ENCODE measurements at regions not wholly inside any gene's neighbourhood (a gene's known extent, or its start where the extent isn't known, plus 50 kb on each side); places are given as distances from the start of the nearest gene placed in this dataset.
A peak's percentile ranks its signal among the peaks of the same experiment; 100 is the strongest.
"Not testable (repeated sequence)": the region's sequence is repeated elsewhere in the genome, so short reads cannot be mapped to it uniquely, and the experiment has no call there.

- Mint-ChIP-seq H3K4me3 (no peak overlapping the region), H3K36me3 (no peaks in the 10 kb centered on the region), H3K4me1 (no peaks in the 10 kb centered on the region), H3K9me3 (no peaks in the 10 kb centered on the region), H3K27ac (no peak overlapping the region), H3K27me3 (ENCODE audit: low read depth in 3 of 3) (peaks cover 0 to 3% (median 2%) of the 10 kb centered on the region in 3 donors)
- DNase-seq: no peak
Observed at GRCh38 chr19:31461814-31462539, 112.7 kb upstream of the TSHZ3 start.

- DNase-seq: peak in 1 of 3 donors; percentile 15
- peaks cover 0 to 13% of the 10 kb centered on the region in 2 donors for H3K4me1 Mint-ChIP-seq
- peaks cover 0 to 9% (median 1%) of the 10 kb centered on the region in 3 donors for H3K27me3 Mint-ChIP-seq (ENCODE audit: low read depth in 3 of 3)
- no peaks in the 10 kb centered on the region for H3K36me3 Mint-ChIP-seq
- H3K9me3 Mint-ChIP-seq: no peaks in the 10 kb centered on the region
- H3K4me3 Mint-ChIP-seq: no peak overlapping the region
- no peak overlapping the region for H3K27ac Mint-ChIP-seq
Observed at GRCh38 chr19:31470229-31470939, 121.1 kb upstream of the TSHZ3 start.

- no peak overlapping the region for H3K27ac Mint-ChIP-seq
Observed at GRCh38 chr19:31470952-31471351, 121.7 kb upstream of the TSHZ3 start.

GRCh38 chr19:31478241-31478640 lies 129.0 kb upstream of the TSHZ3 start:
- Mint-ChIP-seq H3K9me3 (peaks cover 0 to 2% (median 0%) of the 10 kb centered on the region in 6 donors), H3K27me3 (ENCODE audit: low read depth in 3 of 3) (peaks cover 0 to 3% (median 2%) of the 10 kb centered on the region in 3 donors), H3K4me1 (no peaks in the 10 kb centered on the region), H3K4me3 (no peak overlapping the region), H3K27ac (no peak overlapping the region), H3K36me3 (no peaks in the 10 kb centered on the region)
- no peak for DNase-seq

More at GRCh38 chr19:31470952-31471351, 121.7 kb upstream of the TSHZ3 start:
- no peaks in the 10 kb centered on the region for H3K36me3 Mint-ChIP-seq
- DNase-seq: no peak
- no peak overlapping the region for H3K4me3 Mint-ChIP-seq
- H3K9me3 Mint-ChIP-seq: no peaks in the 10 kb centered on the region
- H3K27me3 Mint-ChIP-seq (ENCODE audit: low read depth in 3 of 3): peaks cover 0 to 9% (median 1%) of the 10 kb centered on the region in 3 donors
- peaks cover 0 to 13% of the 10 kb centered on the region in 2 donors for H3K4me1 Mint-ChIP-seq

GRCh38 chr19:31483226-31483857 lies 134.1 kb upstream of the TSHZ3 start:
- Mint-ChIP-seq H3K4me3 (no peak overlapping the region), H3K9me3 (no peaks in the 10 kb centered on the region), H3K36me3 (no peaks in the 10 kb centered on the region), H3K27me3 (ENCODE audit: low read depth in 3 of 3) (peaks cover 0 to 2% (median 1%) of the 10 kb centered on the region in 3 donors), H3K27ac (no peak overlapping the region), H3K4me1 (no peaks in the 10 kb centered on the region)
- no peak for DNase-seq

- not testable (repeated sequence) for H3K4me1 Mint-ChIP-seq; H3K27me3 Mint-ChIP-seq (ENCODE audit: low read depth in 3 of 3); H3K4me3 Mint-ChIP-seq; DNase-seq; H3K9me3 Mint-ChIP-seq; H3K27ac Mint-ChIP-seq; H3K36me3 Mint-ChIP-seq
Observed at GRCh38 chr19:31484858-31485410, 135.7 kb upstream of the TSHZ3 start.

GRCh38 chr19:31485472-31485871 lies 136.2 kb upstream of the TSHZ3 start:
- H3K27me3 Mint-ChIP-seq (ENCODE audit: low read depth in 3 of 3): peaks cover 0 to 2% (median 0%) of the 10 kb centered on the region in 3 donors

GRCh38 chr19:31491242-31491641 lies 142.0 kb upstream of the TSHZ3 start:
- Mint-ChIP-seq H3K27ac (peak overlapping the region in 1 of 6 donors; percentile 63), H3K4me3 (peak overlapping the region in 1 of 5 donors; percentile 14), H3K27me3 (ENCODE audit: low read depth in 3 of 3) (peaks cover 0 to 4% (median 1%) of the 10 kb centered on the region in 3 donors), H3K36me3 (no peaks in the 10 kb centered on the region), H3K4me1 (peaks cover 7 to 12% of the 10 kb centered on the region in 2 donors), H3K9me3 (no peaks in the 10 kb centered on the region)
- peak; percentile 22 to 40 (median 32) for DNase-seq

More at GRCh38 chr19:31485472-31485871, 136.2 kb upstream of the TSHZ3 start:
- H3K36me3 Mint-ChIP-seq: no peaks in the 10 kb centered on the region
- H3K27ac Mint-ChIP-seq: no peak overlapping the region
- no peaks in the 10 kb centered on the region for H3K4me1 Mint-ChIP-seq
- H3K4me3 Mint-ChIP-seq: no peak overlapping the region
- H3K9me3 Mint-ChIP-seq: no peaks in the 10 kb centered on the region
- no peak for DNase-seq

- Mint-ChIP-seq H3K36me3 (no peaks in the 10 kb centered on the region), H3K9me3 (no peaks in the 10 kb centered on the region), H3K27me3 (ENCODE audit: low read depth in 3 of 3) (peaks cover 0 to 4% (median 1%) of the 10 kb centered on the region in 3 donors), H3K27ac (peak overlapping the region in 2 of 6 donors; percentile 46 to 63), H3K4me3 (peak overlapping the region in 1 of 5 donors; percentile 10), H3K4me1 (peaks cover 7 to 12% of the 10 kb centered on the region in 2 donors)
- no peak for DNase-seq
Observed at GRCh38 chr19:31492050-31492449, 142.8 kb upstream of the TSHZ3 start.

GRCh38 chr19:31496076-31496475 lies 146.8 kb upstream of the TSHZ3 start:
- H3K9me3 Mint-ChIP-seq: no peaks in the 10 kb centered on the region
- no peak overlapping the region for H3K27ac Mint-ChIP-seq
- H3K4me3 Mint-ChIP-seq: no peak overlapping the region
- no peak for DNase-seq
- no peaks in the 10 kb centered on the region for H3K36me3 Mint-ChIP-seq
- peaks cover 7 to 11% of the 10 kb centered on the region in 2 donors for H3K4me1 Mint-ChIP-seq
- peaks cover under 1 to 4% (median 1%) of the 10 kb centered on the region in 3 donors for H3K27me3 Mint-ChIP-seq (ENCODE audit: low read depth in 3 of 3)

- no peaks in the 10 kb centered on the region for H3K36me3 Mint-ChIP-seq
- no peak for DNase-seq
- peaks cover 0 to 4% (median 2%) of the 10 kb centered on the region in 3 donors for H3K27me3 Mint-ChIP-seq (ENCODE audit: low read depth in 3 of 3)
- no peaks in the 10 kb centered on the region for H3K9me3 Mint-ChIP-seq
- H3K4me1 Mint-ChIP-seq: no peaks in the 10 kb centered on the region
- no peak overlapping the region for H3K4me3 Mint-ChIP-seq
- H3K27ac Mint-ChIP-seq: no peak overlapping the region
Observed at GRCh38 chr19:31497709-31498108, 148.5 kb upstream of the TSHZ3 start.

GRCh38 chr19:31498781-31499180 lies 149.5 kb upstream of the TSHZ3 start:
- H3K4me1 Mint-ChIP-seq: no peaks in the 10 kb centered on the region
- H3K9me3 Mint-ChIP-seq: no peaks in the 10 kb centered on the region
- no peak overlapping the region for H3K27ac Mint-ChIP-seq
- DNase-seq: no peak
- peaks cover 0 to 8% (median 2%) of the 10 kb centered on the region in 3 donors for H3K27me3 Mint-ChIP-seq (ENCODE audit: low read depth in 3 of 3)
- H3K36me3 Mint-ChIP-seq: no peaks in the 10 kb centered on the region
- H3K4me3 Mint-ChIP-seq: no peak overlapping the region

- Mint-ChIP-seq H3K36me3 (no peaks in the 10 kb centered on the region), H3K9me3 (no peaks in the 10 kb centered on the region), H3K27me3 (ENCODE audit: low read depth in 3 of 3) (peaks cover 0 to 8% (median 2%) of the 10 kb centered on the region in 3 donors), H3K4me3 (no peak overlapping the region), H3K4me1 (no peaks in the 10 kb centered on the region), H3K27ac (no peak overlapping the region)
- no peak for DNase-seq
Observed at GRCh38 chr19:31499281-31500196, 150.3 kb upstream of the TSHZ3 start.
